ENCODE measurements at regions not wholly inside any gene's neighbourhood (a gene's known extent, or its start where the extent isn't known, plus 50 kb on each side); places are given as distances from the start of the nearest gene placed in this dataset.

- no peaks in the 10 kb centered on the region for H3K9me3 Mint-ChIP-seq
These were observed 177.3 kb upstream of the DPH6 start for GRCh38 chr15:35723120-35723847.

GRCh38 chr15:35723852-35724251, 177.9 kb upstream of the DPH6 start:
- Mint-ChIP-seq H3K27ac (no peak overlapping the region), H3K27me3 (no peaks in the 10 kb centered on the region), H3K9me3 (no peaks in the 10 kb centered on the region), H3K36me3 (no peaks in the 10 kb centered on the region), H3K4me3 (no peak overlapping the region), H3K4me1 (no peaks in the 10 kb centered on the region)
- ATAC-seq: no peak

More at GRCh38 chr15:35723120-35723847, 177.3 kb upstream of the DPH6 start:
- H3K36me3 Mint-ChIP-seq: no peaks in the 10 kb centered on the region
- no peak overlapping the region for H3K4me3 Mint-ChIP-seq
- ATAC-seq: no peak
- no peaks in the 10 kb centered on the region for H3K27me3 Mint-ChIP-seq
- H3K27ac Mint-ChIP-seq: no peak overlapping the region
- no peaks in the 10 kb centered on the region for H3K4me1 Mint-ChIP-seq

- H3K36me3 Mint-ChIP-seq: no peaks in the 10 kb centered on the region
- H3K4me3 Mint-ChIP-seq: no peak overlapping the region
- H3K4me1 Mint-ChIP-seq: no peaks in the 10 kb centered on the region
- no peaks in the 10 kb centered on the region for H3K27me3 Mint-ChIP-seq
- ATAC-seq: no peak
- H3K27ac Mint-ChIP-seq: no peak overlapping the region
- H3K9me3 Mint-ChIP-seq: no peaks in the 10 kb centered on the region
These were observed 178.7 kb upstream of the DPH6 start for GRCh38 chr15:35724626-35725025.

- Mint-ChIP-seq H3K36me3 (no peaks in the 10 kb centered on the region), H3K27ac (no peak overlapping the region), H3K9me3 (no peaks in the 10 kb centered on the region), H3K4me1 (no peaks in the 10 kb centered on the region), H3K4me3 (no peak overlapping the region), H3K27me3 (no peaks in the 10 kb centered on the region)
- ATAC-seq: no peak
These were observed 179.4 kb upstream of the DPH6 start for GRCh38 chr15:35725353-35725752.

- H3K27ac Mint-ChIP-seq: no peak overlapping the region
- no peaks in the 10 kb centered on the region for H3K27me3 Mint-ChIP-seq
- no peak for ATAC-seq
- no peaks in the 10 kb centered on the region for H3K4me1 Mint-ChIP-seq
- no peak overlapping the region for H3K4me3 Mint-ChIP-seq
- no peaks in the 10 kb centered on the region for H3K36me3 Mint-ChIP-seq
- no peaks in the 10 kb centered on the region for H3K9me3 Mint-ChIP-seq
These were observed 181.7 kb upstream of the DPH6 start for GRCh38 chr15:35727627-35728026.

GRCh38 chr15:35728219-35728940, 182.4 kb upstream of the DPH6 start:
- Mint-ChIP-seq H3K27me3 (no peaks in the 10 kb centered on the region), H3K4me1 (no peaks in the 10 kb centered on the region), H3K4me3 (no peak overlapping the region), H3K27ac (no peak overlapping the region), H3K9me3 (no peaks in the 10 kb centered on the region), H3K36me3 (no peaks in the 10 kb centered on the region)
- ATAC-seq: no peak

GRCh38 chr15:35736150-35736549, 190.2 kb upstream of the DPH6 start:
- Mint-ChIP-seq H3K27me3 (peaks cover 14% of the 10 kb centered on the region), H3K27ac (no peak overlapping the region), H3K4me3 (no peak overlapping the region), H3K36me3 (no peaks in the 10 kb centered on the region), H3K9me3 (no peaks in the 10 kb centered on the region), H3K4me1 (no peaks in the 10 kb centered on the region)
- ATAC-seq: no peak

GRCh38 chr15:35737441-35737840, 191.5 kb upstream of the DPH6 start:
- H3K4me3 Mint-ChIP-seq: no peak overlapping the region
- H3K27me3 Mint-ChIP-seq: peaks cover 14% of the 10 kb centered on the region
- H3K27ac Mint-ChIP-seq: no peak overlapping the region
- no peaks in the 10 kb centered on the region for H3K9me3 Mint-ChIP-seq
- no peaks in the 10 kb centered on the region for H3K36me3 Mint-ChIP-seq
- no peaks in the 10 kb centered on the region for H3K4me1 Mint-ChIP-seq
- ATAC-seq: no peak

GRCh38 chr15:35738370-35738769, 192.4 kb upstream of the DPH6 start:
- peaks cover 3% of the 10 kb centered on the region for H3K9me3 Mint-ChIP-seq
- no peak for ATAC-seq
- no peak overlapping the region for H3K4me3 Mint-ChIP-seq
- peaks cover 14% of the 10 kb centered on the region for H3K27me3 Mint-ChIP-seq
- no peaks in the 10 kb centered on the region for H3K4me1 Mint-ChIP-seq
- no peaks in the 10 kb centered on the region for H3K36me3 Mint-ChIP-seq
- no peak overlapping the region for H3K27ac Mint-ChIP-seq

- Mint-ChIP-seq H3K27ac (no peak overlapping the region), H3K27me3 (peaks cover 23% of the 10 kb centered on the region), H3K4me1 (no peaks in the 10 kb centered on the region), H3K4me3 (no peak overlapping the region), H3K9me3 (peaks cover 3% of the 10 kb centered on the region), H3K36me3 (no peaks in the 10 kb centered on the region)
- no peak for ATAC-seq
These were observed 194.8 kb upstream of the DPH6 start for GRCh38 chr15:35740761-35741160.

- H3K9me3 Mint-ChIP-seq: peaks cover 3% of the 10 kb centered on the region
- H3K4me1 Mint-ChIP-seq: no peaks in the 10 kb centered on the region
- no peak overlapping the region for H3K27ac Mint-ChIP-seq
- peaks cover 23% of the 10 kb centered on the region for H3K27me3 Mint-ChIP-seq
- no peak for ATAC-seq
- H3K4me3 Mint-ChIP-seq: no peak overlapping the region
- no peaks in the 10 kb centered on the region for H3K36me3 Mint-ChIP-seq
These were observed 195.4 kb upstream of the DPH6 start for GRCh38 chr15:35741395-35741794.

GRCh38 chr15:35741881-35742280, 195.9 kb upstream of the DPH6 start:
- H3K27ac Mint-ChIP-seq: no peak overlapping the region
- no peaks in the 10 kb centered on the region for H3K36me3 Mint-ChIP-seq
- H3K27me3 Mint-ChIP-seq: peaks cover 23% of the 10 kb centered on the region
- H3K4me3 Mint-ChIP-seq: no peak overlapping the region
- H3K4me1 Mint-ChIP-seq: no peaks in the 10 kb centered on the region
- no peak for ATAC-seq
- H3K9me3 Mint-ChIP-seq: peaks cover 3% of the 10 kb centered on the region

- no peak overlapping the region for H3K4me3 Mint-ChIP-seq
- ATAC-seq: no peak
- H3K27me3 Mint-ChIP-seq: peaks cover 23% of the 10 kb centered on the region
- H3K36me3 Mint-ChIP-seq: no peaks in the 10 kb centered on the region
- no peaks in the 10 kb centered on the region for H3K4me1 Mint-ChIP-seq
- no peak overlapping the region for H3K27ac Mint-ChIP-seq
- H3K9me3 Mint-ChIP-seq: peaks cover 3% of the 10 kb centered on the region
These were observed 197.4 kb upstream of the DPH6 start for GRCh38 chr15:35743321-35743720.

- Mint-ChIP-seq H3K27ac (no peak overlapping the region), H3K9me3 (peaks cover 3% of the 10 kb centered on the region)
- no peak for ATAC-seq
These were observed 200.2 kb upstream of the DPH6 start for GRCh38 chr15:35746121-35746520.

GRCh38 chr15:35748105-35748504, 202.1 kb upstream of the DPH6 start:
- Mint-ChIP-seq H3K4me3 (no peak overlapping the region), H3K27ac (no peak overlapping the region), H3K27me3 (peaks cover 9% of the 10 kb centered on the region), H3K9me3 (peaks cover 1% of the 10 kb centered on the region), H3K36me3 (no peaks in the 10 kb centered on the region), H3K4me1 (no peaks in the 10 kb centered on the region)
- no peak for ATAC-seq

More at GRCh38 chr15:35746121-35746520, 200.2 kb upstream of the DPH6 start:
- Mint-ChIP-seq H3K4me1 (no peaks in the 10 kb centered on the region), H3K4me3 (no peak overlapping the region), H3K36me3 (no peaks in the 10 kb centered on the region), H3K27me3 (peaks cover 9% of the 10 kb centered on the region)

GRCh38 chr15:35750051-35750450, 204.1 kb upstream of the DPH6 start:
- no peaks in the 10 kb centered on the region for H3K36me3 Mint-ChIP-seq
- no peaks in the 10 kb centered on the region for H3K4me1 Mint-ChIP-seq
- no peaks in the 10 kb centered on the region for H3K9me3 Mint-ChIP-seq
- H3K27me3 Mint-ChIP-seq: peaks cover 1% of the 10 kb centered on the region
- no peak overlapping the region for H3K4me3 Mint-ChIP-seq
- no peak for ATAC-seq
- no peak overlapping the region for H3K27ac Mint-ChIP-seq
